Parathyroid adenoma (tissue), 2 donors: ENCODE measurements at regions not wholly inside any gene's neighbourhood (a gene's known extent, or its start where the extent isn't known, plus 50 kb on each side); places are given as distances from the start of the nearest gene placed in this dataset.
"Not testable (repeated sequence)": the region's sequence is repeated elsewhere in the genome, so short reads cannot be mapped to it uniquely, and the experiment has no call there.

ENCODE experiments used
- H2AFZ ChIP-seq: fragments of 300-600 bp; sonication (generic); one replicate; pipeline ENCODE4 v1.7.0; 2017; ENCODE audit warnings: antibody characterized with exemption, mild to moderate bottlenecking
- H3K27ac ChIP-seq: fragments of 300-600 bp; sonication (generic); one replicate; pipeline ENCODE4 v1.7.0; 2017
- H3K27me3 ChIP-seq: fragments of 300-600 bp; sonication (generic); one replicate; pipeline ENCODE4 v1.7.0; 2017; ENCODE audit warnings: low read length; ENCODE audit not compliant: control insufficient read depth, insufficient read depth
- H3K36me3 ChIP-seq: fragments of 300-600 bp; sonication (generic); one replicate; pipeline ENCODE4 v1.7.0; 2017; ENCODE audit warnings: low read length; ENCODE audit not compliant: control insufficient read depth, insufficient read depth
- H3K4me1 ChIP-seq: fragments of 300-600 bp; sonication (generic); one replicate; pipeline ENCODE4 v1.7.0; 2017; ENCODE audit warnings: control low read depth
- H3K4me2 ChIP-seq: fragments of 300-600 bp; sonication (generic); one replicate; pipeline ENCODE4 v1.7.0; 2017; ENCODE audit warnings: low read length
- H3K4me3 ChIP-seq: fragments of 300-600 bp; sonication (generic); one replicate; pipeline ENCODE4 v1.7.0; 2017; ENCODE audit warnings: low read depth, low read length
- H3K79me2 ChIP-seq: fragments of 300-600 bp; sonication (generic); one replicate; pipeline ENCODE4 v1.7.0; 2017; ENCODE audit warnings: control low read depth
- H3K9ac ChIP-seq: fragments of 300-600 bp; sonication (generic); one replicate; pipeline ENCODE4 v1.7.0; 2017; ENCODE audit warnings: mild to moderate bottlenecking
- H3K9me3 ChIP-seq: fragments of 300-600 bp; sonication (generic); one replicate; pipeline ENCODE4 v1.7.0; 2017; ENCODE audit warnings: low read length; ENCODE audit not compliant: control insufficient read depth
- CTCF ChIP-seq: fragments of 300-600 bp; sonication (generic); IDR thresholded peaks from one replicate; pipeline ENCODE4 v1.7.0; 2017; ENCODE audit warnings: antibody characterized with exemption, mild to moderate bottlenecking
- donor health status: primary hyperparathyroidism.

DNA sequence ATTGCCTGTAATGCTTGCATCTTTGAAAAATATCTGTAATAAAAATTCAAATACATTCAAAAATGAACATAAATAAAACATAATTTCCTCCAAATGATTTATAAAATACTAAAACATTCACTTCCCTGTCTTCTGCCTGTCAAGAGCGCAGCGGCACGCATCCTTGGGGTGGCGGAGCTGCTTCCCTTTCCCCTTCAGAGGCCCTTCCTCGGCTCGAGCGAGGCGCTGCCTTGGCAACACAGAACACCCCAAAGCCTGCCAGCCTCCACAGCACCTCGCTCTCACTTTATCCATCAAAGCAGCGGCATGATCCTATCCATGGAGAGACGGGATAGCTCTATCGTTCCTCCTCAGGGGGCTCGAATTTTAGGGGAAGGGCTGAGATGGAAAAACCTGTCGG lies 146.2 kb downstream of the GXYLT1 start:
- TF ChIP-seq CTCF, result no peak
- Histone ChIP-seq H3K9ac (no peak overlapping the region), H2AFZ (no peak overlapping the region), H3K79me2 (no peaks in the 10 kb centered on the region), H3K36me3 (no peaks in the 10 kb centered on the region), H3K9me3 (no peaks in the 10 kb centered on the region), H3K4me1 (no peaks in the 10 kb centered on the region), H3K27me3 (no peaks in the 10 kb centered on the region), H3K4me2 (no peak overlapping the region), H3K4me3 (no peak overlapping the region), H3K27ac (no peak overlapping the region)

- Histone ChIP-seq H3K4me2 (no peak overlapping the region), H3K36me3 (no peaks in the 10 kb centered on the region), H3K27ac (no peak overlapping the region), H3K79me2 (no peaks in the 10 kb centered on the region), H3K4me1 (no peaks in the 10 kb centered on the region), H3K4me3 (no peak overlapping the region), H3K9ac (no peak overlapping the region), H2AFZ (no peak overlapping the region), H3K9me3 (no peaks in the 10 kb centered on the region), H3K27me3 (no peaks in the 10 kb centered on the region)
- TF ChIP-seq CTCF, result no peak
Measured at GRCh38 chr12:41993283-41993682, 151.4 kb downstream of the GXYLT1 start.

- Histone ChIP-seq H3K27ac (no peak overlapping the region), H3K27me3 (no peaks in the 10 kb centered on the region), H3K36me3 (no peaks in the 10 kb centered on the region), H3K9ac (no peak overlapping the region), H2AFZ (no peak overlapping the region), H3K79me2 (no peaks in the 10 kb centered on the region), H3K4me1 (no peaks in the 10 kb centered on the region), H3K4me3 (no peak overlapping the region), H3K4me2 (no peak overlapping the region), H3K9me3 (no peaks in the 10 kb centered on the region)
- no peak for TF ChIP-seq CTCF
Measured at GRCh38 chr12:41992692-41993215, 151.9 kb downstream of the GXYLT1 start.

GRCh38 chr12:41992022-41992421 lies 152.7 kb downstream of the GXYLT1 start:
- no peaks in the 10 kb centered on the region for H3K9me3 ChIP-seq
- H3K79me2 ChIP-seq, result no peaks in the 10 kb centered on the region
- no peaks in the 10 kb centered on the region for H3K4me1 ChIP-seq
- no peak overlapping the region for H3K4me3 ChIP-seq
- H3K4me2 ChIP-seq, result no peak overlapping the region
- no peak overlapping the region for H3K9ac ChIP-seq
- H3K36me3 ChIP-seq, result no peaks in the 10 kb centered on the region
- no peak overlapping the region for H2AFZ ChIP-seq
- H3K27me3 ChIP-seq, result no peaks in the 10 kb centered on the region
- TF ChIP-seq CTCF, result no peak
- no peak overlapping the region for H3K27ac ChIP-seq

DNA sequence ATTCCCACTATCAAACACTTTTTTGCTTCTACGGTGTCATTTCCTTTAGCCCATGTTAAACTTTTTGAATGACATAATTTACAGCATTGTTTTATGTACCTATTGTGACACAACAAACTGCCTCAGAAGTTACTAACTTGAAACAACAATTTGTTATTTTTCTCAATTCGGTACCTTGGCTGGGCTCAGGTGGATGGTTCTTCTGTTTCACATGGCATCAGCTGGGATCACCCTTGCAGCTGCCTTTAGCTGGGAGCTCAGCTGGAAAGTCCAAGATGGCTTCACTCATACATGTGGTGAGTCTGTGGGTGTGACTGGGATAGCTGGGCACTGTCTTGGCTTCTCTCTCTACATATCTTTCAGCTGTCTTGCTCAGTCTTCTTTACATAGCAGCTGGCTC lies 156.0 kb downstream of the GXYLT1 start:
- Histone ChIP-seq H3K4me3 (no peak overlapping the region), H3K9ac (no peak overlapping the region), H3K4me1 (no peaks in the 10 kb centered on the region), H3K9me3 (no peaks in the 10 kb centered on the region), H3K4me2 (no peak overlapping the region), H3K36me3 (no peaks in the 10 kb centered on the region), H2AFZ (no peak overlapping the region), H3K27me3 (no peaks in the 10 kb centered on the region), H3K27ac (no peak overlapping the region), H3K79me2 (no peaks in the 10 kb centered on the region)
- TF ChIP-seq CTCF, result no peak

DNA sequence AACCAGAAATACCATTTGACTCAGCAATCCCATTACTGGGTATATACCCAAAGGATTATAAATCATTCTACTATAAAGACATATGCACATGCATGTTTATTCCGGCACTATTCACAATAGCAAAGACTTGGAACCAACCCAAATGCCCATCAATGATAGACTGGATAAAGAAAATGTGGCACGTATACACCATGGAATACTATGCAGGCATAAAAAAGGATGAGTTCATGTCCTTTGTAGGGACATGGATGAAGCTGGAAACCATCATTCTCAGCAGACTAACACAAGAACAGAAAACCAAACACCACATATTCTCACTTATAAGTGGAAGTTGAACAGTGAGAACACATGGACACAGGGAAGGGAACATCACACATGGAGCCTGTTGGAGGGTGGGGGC lies 158.2 kb downstream of the GXYLT1 start:
- H3K79me2 ChIP-seq, H3K4me1 ChIP-seq, H3K4me2 ChIP-seq, H3K4me3 ChIP-seq, H3K27me3 ChIP-seq, H3K9ac ChIP-seq, H3K36me3 ChIP-seq, H2AFZ ChIP-seq, H3K27ac ChIP-seq, H3K9me3 ChIP-seq: not testable (repeated sequence)
